ENCODE measurements at regions not wholly inside any gene's neighbourhood (a gene's known extent, or its start where the extent isn't known, plus 50 kb on each side); places are given as distances from the start of the nearest gene placed in this dataset.

DNA sequence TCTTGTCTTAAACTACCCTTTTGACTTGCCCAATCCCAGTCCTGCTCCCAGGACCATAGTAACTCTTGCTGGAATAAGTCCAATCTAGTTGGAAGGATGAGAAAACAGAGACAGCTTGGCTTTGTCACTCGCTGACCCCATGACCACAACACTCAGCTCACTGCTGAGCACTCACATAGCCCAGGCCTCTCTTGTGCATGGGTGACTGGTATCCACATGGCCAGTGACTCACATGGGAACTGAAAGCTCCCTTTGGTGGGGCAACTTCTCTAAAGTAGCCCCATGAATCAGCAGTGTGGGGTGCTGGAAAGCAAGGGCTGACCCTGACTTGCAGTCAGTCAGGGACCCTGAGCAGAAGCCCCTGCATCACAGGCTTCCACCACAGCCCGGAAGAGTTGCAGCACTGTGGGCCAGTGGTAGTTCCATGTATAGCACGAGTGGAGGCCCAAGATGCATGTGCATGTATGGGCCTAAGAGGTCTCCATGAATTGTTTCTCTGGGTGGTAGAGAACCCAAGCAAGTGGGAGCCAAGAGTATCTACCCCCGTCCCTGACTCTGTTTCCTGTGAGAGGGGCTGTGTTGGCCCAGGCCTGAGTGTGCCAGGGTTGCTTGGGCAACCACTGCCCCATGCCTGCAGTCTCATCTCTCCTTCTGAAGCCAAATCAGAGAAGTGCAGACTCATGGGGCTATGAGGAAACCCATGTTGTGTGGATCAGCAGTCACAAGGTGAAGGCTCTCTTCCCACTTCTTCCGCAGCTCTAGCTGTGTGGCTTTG is 62.1 kb upstream of the XCR1 start:
- ATAC-seq = peak; percentile 65 to 67

DNA sequence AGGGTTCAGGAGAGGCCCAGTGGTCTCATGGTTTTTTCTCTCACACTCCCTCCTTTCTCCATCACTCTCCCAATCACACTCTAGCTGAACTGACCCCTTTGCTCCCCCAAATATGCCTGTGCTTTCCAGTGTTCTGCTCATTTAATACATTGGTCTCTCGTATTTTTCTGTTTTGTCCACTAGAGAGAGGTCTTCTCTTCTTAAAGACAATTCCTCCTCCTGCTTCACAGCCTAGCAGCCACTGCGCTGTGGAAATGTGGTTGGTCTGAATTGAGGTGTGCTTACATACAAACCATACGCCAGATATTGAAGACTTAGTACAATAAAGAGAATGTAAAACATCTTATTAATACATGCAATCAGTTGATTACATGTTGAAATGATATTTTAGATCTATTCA is 60.6 kb upstream of the XCR1 start:
- no peak for ATAC-seq

DNA sequence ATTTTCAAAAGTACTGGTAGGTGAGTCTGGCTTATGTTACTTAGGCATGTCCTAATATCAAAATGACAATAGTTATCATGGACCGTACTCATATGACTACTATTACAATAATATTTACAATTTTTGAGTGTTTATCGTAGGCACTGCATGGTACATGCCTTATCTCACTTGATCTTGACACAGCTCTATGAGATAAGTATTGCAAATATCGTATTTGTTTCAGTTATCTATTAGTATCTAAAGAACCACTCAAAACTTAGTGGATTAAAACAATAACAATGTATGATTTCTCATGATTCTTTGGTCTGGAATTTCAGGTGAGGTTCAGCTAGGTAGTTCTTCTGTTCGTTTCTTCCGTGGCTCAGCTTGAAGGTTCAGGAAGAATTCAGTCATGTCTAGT is 59.7 kb upstream of the XCR1 start:
- no peak for ATAC-seq

DNA sequence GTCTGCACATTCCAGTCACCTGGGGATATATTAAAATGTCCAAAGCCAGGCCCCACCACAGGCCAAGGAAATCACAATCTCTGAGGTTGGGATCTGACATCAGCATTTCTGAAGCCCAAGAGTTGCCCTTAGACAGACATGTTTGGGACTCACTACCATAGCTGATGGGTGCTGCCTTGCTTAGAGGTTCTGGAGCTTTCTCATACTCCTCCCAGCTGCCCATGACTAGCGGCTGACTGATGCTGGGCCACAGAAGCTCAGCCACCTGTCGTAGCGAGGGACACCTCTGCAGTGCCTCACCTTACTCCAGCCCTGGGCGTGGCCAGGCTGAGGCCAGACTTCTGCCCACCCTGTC is 58.8 kb upstream of the XCR1 start:
- ATAC-seq = no peak

DNA sequence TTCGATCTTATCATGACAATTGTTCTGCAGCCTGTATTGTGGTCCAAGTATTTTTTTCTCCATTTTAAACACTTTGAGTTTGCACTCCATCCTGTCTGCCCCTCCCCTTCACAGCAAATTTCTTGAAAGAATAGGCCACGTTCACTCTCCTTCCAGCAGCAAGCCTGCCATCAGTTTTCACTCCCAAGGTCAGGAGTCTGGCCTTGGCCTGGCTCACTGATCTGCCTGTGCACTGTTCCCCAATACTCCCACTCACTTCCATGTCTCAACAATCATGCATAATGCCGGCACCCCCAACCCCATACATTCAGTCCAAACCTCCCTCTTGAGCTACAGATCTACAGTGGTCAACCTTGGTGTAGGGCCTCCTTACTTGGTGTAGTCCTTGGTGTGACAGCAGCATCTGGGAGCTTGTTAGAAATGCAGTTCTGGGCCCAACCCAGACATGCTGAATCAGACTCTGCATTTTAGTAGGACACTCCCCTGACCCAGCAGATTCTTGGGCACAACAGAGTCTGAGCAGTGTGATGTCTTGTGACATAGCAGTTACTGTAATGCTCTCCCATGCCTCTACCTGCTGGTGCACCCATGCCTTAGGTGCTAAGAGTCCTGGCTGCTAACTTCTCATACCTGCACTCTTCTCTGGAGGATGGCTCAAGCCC is 58.3 kb upstream of the XCR1 start:
- no peak for ATAC-seq

DNA sequence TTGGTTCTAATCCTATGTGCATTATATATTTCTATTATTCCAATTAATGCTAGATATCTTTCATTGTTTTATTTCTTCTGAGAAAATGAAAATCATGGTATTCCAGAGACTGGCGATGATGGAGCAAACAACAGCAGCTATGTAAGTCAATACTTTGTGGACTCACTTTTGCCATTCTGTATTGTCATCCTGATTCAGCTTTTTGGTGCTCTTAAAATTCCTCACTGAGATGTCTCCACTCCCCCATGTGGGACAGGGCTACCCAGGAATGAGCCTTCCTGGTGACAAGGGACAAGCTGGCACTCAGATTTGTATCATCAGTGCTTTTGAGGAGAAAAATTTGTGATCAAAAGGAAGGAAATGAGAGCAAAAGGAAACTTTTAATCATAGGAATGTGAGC is 56.7 kb upstream of the XCR1 start:
- no peak for ATAC-seq

DNA sequence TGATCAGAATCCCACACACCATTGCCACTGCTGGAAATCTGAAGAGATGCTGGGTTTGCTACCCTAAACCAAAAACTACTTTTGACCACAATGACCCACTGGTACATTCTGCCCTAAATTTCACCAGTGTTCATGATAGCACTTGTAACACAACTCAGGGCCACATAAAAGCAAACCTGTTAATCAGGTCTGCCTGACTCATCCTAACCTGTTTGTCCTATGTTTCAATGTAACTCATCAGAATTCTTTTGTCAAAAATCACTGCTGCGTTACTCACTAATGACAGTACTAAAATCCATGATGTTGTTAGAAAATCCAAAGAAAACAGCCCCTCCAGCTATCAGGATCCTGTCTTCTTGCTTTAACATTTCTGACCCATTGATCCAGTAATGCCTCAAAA is 55.6 kb upstream of the XCR1 start:
- no peak for ATAC-seq

DNA sequence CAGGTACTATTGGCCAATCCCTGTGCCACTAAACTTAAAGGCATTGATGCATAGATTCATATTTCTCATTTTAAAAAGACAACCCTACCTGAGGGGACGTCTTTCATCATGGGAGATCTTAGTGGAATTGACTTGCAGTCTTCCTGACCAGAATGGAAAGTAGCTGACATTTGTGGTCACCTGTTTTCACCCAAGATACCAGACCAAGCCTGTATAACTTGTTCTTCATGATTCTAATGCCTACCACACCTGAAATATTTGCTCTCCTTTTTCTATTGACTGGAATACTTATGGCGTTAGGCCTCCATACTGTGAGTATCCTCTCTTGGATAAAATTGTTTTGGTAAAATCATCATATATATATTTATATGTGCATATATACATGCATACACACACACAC is 54.7 kb upstream of the XCR1 start:
- ATAC-seq = no peak

DNA sequence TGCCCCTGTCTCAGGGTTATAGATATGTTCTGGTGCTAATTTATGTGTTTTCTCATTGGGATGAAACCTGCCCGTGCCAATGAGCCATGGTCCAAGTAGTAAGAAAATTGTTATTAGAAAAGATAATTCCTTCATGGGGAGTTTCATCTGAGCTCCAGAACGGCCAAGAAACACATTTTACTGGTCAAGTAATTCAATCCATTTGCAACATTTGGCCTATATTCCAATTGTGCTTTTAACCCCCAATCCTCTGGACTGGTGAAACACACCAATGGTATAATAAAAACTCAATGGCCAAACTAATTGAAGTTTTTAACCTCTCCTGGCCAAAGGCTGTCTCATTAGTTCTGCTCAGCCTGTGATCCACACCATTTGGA is 53.7 kb upstream of the XCR1 start:
- no peak for ATAC-seq

DNA sequence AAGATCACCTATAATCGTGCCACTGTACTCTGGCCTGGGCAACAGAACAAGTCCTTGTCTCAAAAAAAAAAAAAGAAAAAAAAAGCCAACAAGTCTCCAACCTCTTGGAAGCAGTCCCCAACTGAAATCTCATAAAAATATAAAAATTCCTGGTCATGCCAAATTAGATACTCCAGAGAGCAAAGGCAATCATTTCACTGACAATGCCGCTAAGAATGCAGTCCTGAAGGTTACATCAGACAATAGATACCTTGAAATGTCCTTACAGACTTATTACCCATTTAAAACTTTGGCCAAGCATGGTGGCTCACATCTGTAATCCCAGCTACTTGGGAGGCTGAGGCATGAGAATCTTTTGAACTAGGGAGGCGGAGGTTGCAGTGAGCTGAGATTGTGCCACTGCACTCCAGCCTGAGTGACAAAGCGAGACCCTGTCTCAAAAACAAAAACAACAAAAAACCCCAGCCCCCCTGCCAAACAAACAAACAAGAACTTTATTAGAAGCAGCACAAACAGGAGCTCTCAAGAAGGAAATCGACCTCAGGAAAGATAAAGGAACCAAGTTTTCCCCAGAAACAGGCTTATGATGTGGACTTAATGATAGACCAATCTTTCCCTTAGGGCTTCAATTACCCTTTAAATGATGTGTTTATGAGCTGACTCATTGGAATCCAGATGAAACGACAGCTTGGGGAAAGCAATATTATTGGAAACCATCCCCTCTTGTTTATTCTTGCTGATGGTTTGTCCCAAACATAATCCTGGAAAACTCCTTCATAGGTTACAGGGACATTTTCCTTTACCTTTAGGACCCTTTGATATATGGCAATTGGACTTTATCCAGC is 53.1 kb upstream of the XCR1 start:
- ATAC-seq = no peak

DNA sequence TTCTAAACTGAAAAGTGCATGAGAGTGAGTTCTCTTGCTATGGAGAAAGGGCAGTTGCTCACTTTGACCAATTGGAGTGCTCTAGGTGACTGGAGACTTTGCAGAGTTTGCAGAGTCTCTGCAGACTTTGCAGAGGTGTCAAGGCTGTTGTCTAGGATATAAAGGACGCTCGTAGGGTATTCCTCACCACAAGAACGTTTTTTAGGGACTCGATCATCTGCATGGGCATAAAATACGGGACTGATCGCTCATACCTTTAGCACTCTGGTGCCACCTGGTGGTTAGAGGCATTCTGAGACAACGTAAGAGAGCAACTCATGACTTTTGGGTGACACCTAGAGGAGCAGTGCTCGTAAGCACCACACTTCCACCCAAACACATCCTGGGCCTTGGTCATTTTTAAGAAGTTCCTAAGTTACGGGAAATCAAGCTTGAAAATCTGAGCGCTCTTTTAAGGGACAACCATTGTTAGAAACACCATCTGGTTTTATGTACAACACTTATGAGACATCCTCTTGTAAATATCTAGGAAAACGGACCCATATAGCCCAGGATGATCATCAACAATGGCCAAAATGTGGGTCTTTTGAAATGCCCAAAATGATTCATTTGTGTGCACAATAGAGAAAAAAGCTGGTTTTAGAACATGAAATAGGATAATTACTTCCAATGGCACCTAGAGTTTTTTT is 51.6 kb upstream of the XCR1 start:
- ATAC-seq = peak; percentile 96 to 97
